MM.1S (cell line): ENCODE measurements at regions not wholly inside any gene's neighbourhood (a gene's known extent, or its start where the extent isn't known, plus 50 kb on each side); places are given as distances from the start of the nearest gene placed in this dataset.

Experiments
- CTCF ChIP-seq: fragments of 300-600 bp; sonication (generic); IDR thresholded peaks from 2 replicates; pipeline ENCODE4 v1.5.1; 2016; ENCODE audit warnings: antibody characterized with exemption, low read length, mixed read lengths
- EZH2 ChIP-seq: fragments of 300-600 bp; sonication (generic); optimal IDR thresholded peaks from 2 replicates; pipeline ENCODE3; 2017; ENCODE audit warnings: low read depth, mild to moderate bottlenecking, antibody characterized with exemption, low read length, mixed read lengths
- EZH2phosphoT487 ChIP-seq: fragments of 300-600 bp; sonication (generic); IDR thresholded peaks from 2 replicates; pipeline ENCODE4 v1.6.1; 2018; ENCODE audit warnings: antibody characterized with exemption, low read length

- TF ChIP-seq CTCF (no peak), EZH2phosphoT487 (no peak), EZH2 (no peak)
Measured at GRCh38 chr4:8771666-8772065, 100.0 kb downstream of the HMX1 start.
